Right ventricle myocardium inferior (tissue), 1 donor: ENCODE measurements at regions not wholly inside any gene's neighbourhood (a gene's known extent, or its start where the extent isn't known, plus 50 kb on each side); places are given as distances from the start of the nearest gene placed in this dataset.

ENCODE experiments used
- ATAC-seq: fragments of 200-7000 bp; cut with Tn5 transposase; one replicate; pipeline ENCODE4 v1.9.1; 2020; ENCODE audit warnings: mild to moderate bottlenecking, moderate library complexity
- DNase-seq: peaks from one replicate; pipeline ENCODE4 v3.0.0; 2021; ENCODE audit errors: missing footprints
- intact Hi-C: fragments of 100-400 bp; cut with DNase I; formaldehyde crosslinking; loops from one replicate; pipeline ENCODE4 v1.11.0; 2022
- donor health status: DM: no; HTN: yes; CAD: no; lungs with severe emphysema.

GRCh38 chr9:134487066-134487710, 154.4 kb upstream of the COL5A1 start:
- intact Hi-C loops = no loop called here
- no peak for ATAC-seq
- peak; percentile 28 for DNase-seq

DNA sequence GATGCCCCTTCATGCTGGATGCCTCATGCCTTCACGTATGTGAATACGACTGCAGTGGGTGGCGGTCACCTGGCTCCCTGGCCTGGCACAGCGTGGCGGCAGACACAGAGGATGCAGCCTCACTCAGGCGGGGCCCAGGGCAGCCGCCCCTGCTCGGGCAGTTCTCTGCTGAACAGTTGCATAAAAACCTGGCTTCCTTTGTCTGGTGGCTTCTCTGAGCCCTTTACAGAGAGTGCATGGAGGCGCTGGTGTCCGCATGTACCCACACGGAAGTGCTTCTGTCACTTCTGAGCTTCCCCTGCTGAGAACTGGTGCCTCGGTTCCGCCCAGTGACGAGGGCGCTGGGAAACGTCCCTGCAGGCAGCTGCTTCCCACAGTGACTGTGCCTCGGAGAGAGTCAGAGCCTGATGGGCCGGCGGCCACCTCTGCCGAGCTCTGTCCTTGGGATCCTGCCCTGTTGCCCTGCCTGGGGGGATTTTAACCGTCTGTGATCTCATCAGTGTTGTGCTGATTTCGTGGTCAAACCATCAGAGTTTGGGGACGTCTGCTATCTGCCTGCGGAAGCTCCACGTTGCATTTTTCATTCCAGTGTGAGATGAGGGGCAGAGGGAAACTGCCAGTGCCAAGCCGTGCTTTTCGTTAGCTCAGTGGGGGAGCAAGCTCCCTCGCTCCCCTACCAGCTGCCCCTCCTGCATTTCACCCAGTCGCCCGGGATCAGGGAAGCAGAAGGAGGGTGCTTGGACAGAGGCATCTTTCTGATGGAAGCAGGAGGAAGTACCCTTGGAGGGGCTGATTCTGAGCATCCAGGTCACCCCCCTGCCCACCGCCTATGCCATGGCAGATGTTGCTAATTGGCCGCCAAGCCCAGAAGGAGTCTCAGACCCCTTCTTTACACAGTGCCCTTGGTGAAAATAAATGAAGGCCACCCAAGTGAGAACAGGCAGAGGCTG, 153.0 kb upstream of the COL5A1 start:
- peak; percentile 56 for ATAC-seq

GRCh38 chr9:134489621-134490408, 151.8 kb upstream of the COL5A1 start:
- ATAC-seq (no peak), DNase-seq (no peak)
- intact Hi-C loops = no loop called here

More for the DNA sequence above, 153.0 kb upstream of the COL5A1 start:
- intact Hi-C loops = no loop called here
- DNase-seq = peak; percentile 78

- DNase-seq = no peak
- intact Hi-C loops = no loop called here
- no peak for ATAC-seq
Observed at GRCh38 chr9:134490446-134490845, 151.2 kb upstream of the COL5A1 start.

- DNase-seq (peak; percentile 47), ATAC-seq (no peak)
- intact Hi-C loops = no loop called here
Observed at GRCh38 chr9:134491196-134491835, 150.3 kb upstream of the COL5A1 start.

GRCh38 chr9:134491856-134492255, 149.7 kb upstream of the COL5A1 start:
- ATAC-seq (no peak), DNase-seq (peak; percentile 30)
- intact Hi-C loops = no loop called here

DNA sequence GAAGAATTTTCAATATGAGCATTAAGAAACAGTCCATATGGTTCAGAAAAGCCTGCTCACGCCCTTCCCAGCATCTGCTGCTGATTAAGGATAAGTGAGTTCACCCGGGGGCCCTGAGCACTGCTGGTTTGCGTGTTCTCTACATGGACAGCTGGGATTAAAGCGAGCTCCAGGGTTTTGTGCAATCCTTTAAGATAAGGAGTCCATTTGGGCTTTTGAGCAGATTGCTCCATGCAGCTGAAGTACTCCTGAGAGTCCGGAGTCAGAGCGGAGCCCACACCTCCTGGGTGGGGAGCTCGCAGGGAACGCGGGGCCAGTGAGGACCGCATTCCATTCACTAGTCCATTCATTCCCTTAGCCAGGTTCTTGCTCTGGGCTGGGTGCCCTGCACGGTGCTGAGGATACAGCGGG, 149.3 kb upstream of the COL5A1 start:
- intact Hi-C loops = no loop called here
- ATAC-seq (peak; percentile 87), DNase-seq (peak; percentile 80)

DNA sequence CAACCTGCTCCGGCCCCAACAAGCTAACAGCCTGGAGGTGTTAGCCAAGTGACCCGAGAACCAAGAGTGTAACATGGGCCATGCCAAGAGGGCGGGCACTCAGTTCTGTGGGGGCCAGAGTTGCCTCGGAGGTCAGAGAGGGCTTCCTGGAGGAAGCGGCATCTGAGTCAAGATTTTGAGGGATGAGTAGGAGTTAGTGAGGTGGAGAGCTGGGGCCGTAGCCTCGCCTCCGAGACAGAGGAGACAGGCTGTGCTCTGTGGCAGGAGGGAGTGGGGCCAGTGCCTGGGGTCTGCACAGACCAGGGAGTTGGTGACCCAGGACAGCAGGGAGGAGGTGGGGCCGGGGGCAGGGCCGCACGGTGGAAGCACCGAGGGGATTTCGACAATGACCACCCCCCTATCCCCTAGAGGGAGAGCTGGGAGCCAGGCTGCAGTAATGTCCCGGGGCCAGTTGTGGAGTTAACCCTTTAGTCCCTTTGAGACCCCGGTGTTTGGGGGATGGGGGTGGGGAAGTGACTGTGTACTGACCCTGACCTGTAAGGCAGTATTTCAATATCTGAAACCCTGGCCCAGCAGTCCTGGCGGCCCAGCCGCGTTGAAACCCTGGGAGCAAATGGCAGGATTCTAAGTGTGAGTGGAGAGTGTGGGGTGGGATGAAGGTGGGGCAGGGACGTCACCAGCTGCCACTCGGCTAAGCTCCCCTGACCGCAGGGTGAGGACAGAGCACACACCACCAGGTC, 148.7 kb upstream of the COL5A1 start:
- peak; percentile 51 for DNase-seq
- no peak for ATAC-seq
- intact Hi-C loops = no loop called here

DNA sequence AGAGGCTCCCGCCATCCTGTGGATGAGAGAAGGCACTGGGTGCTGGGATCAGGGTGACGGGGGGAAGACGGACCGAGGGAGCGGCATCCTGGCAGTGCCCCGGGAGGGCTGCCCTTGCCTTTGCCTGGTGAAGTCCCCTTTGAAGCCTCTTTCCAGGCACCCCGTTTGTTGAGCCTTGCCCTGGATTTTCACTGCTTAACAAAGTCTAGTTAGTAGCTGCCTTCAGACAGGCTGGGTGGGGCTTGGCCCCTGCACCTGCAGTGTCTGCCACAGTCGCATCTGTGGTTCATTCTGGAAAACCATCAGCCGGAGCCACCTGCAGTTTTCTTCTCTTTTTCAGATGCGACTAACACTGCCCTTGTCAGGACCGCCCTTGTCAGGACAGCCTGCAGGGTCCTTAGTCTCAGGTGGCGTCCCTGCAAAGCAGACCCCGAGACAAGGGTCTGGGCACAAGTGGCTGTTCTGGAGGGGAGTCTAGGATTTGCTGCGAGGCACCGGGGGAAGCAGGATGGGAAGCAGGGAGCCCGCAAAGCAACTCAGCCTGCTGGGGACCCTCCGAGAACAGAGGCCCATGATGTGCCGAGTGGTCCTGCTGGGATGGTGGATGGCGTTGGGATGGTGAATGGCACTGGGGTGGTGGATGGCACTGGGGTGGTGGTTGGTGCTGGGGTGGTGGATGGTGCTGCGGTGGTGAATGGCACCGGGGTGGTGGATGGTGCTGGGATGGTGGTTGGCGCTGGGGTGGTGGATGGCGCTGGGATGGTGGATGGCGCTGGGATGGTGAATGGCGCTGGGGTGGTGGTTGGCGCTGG, 147.9 kb upstream of the COL5A1 start:
- DNase-seq (peak; percentile 32), ATAC-seq (no peak)
- intact Hi-C loops = no loop called here

- ATAC-seq (no peak), DNase-seq (no peak)
- intact Hi-C loops = no loop called here
Observed at GRCh38 chr9:134494273-134494815, 147.3 kb upstream of the COL5A1 start.

DNA sequence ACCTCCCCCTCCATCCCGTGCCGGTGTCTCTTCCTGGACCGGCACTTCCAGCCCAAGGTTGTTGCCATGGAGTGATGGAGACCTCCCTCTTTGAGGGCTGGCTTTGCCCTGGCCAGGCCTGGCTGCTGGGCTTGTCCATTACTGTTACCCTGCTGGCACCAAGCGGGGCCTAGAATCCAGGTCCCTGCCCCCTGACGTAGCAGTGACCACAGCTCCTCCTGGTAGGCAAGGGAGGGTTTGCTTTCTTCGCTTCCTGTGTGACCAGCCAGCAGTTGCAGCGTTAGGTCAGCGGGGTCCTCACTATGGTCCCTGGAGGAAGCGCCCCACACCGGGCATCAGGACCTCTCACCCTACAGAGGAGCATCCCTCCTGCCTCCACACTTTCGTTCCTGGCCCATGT, 146.7 kb upstream of the COL5A1 start:
- no peak for ATAC-seq
- intact Hi-C loops = no loop called here
- peak; percentile 41 for DNase-seq

DNA sequence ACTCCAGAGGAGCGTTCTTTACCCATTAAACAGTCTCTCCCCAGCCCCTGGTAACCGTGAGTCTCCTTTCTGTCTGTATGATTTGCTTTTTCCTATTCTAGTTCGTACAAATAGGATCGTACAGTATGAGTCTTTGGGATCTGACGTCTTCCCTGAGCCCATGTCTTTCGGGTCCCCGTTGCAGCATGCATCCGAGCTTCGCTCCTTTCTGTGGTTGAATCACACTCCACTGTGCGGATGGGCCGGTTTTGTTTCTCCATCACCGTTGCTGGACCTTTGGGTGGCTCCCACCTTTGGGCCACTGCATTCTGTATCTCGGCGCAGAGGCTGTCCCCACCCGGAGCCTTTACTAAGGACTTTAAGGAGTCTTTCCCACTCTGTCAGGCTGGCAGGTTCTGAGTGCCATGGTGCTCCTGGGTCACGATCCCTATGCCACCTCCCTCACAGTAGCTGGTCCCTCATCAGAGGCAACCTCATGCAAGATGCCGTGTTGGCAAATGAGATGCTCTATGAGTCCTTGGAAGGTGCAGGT, 145.7 kb upstream of the COL5A1 start:
- peak; percentile 50 for DNase-seq
- intact Hi-C loops = no loop called here
- ATAC-seq = no peak

DNA sequence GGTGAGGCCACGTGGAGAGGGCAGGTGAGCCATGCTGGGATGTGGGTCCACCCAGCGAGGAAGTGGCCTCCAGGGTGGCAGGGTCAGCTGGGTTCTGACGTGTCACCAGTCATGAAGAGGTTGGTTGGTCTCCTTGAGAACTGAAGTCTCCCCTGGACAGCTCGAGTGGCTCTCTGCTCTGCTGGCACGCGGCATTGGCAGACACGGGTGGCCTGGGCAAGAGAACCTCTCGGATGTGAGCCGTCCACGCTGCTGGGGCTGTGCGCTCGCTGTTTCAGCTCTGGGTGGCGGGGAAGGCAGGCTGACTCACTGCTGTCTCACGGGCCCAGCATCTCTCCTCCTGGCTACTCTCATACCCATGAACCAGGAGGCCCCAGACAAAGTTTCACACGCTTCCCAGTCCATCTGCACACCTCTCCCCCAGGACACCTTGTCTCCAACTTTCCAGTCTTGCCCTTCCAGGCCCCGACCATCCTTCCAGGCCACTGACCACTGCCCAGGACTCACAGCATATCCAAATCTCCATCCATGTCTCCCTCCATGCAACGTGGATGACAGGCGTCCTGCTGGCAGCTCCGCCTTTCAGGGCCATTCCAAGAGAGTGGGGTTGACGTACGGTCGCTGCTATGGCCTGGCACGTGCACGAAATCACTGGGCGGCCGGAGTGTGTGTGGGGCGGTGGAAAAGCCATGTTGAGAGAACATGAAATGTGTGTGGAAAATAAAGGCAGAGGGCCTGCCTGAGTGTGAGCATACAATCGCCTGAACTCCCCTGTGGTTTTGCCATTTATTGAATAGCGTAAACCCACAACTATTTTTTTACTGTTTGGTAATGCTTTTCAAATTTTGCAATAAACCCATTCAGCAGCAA, 145.0 kb upstream of the COL5A1 start:
- DNase-seq (peak; percentile 66), ATAC-seq (no peak)
- intact Hi-C loops = no loop called here

DNA sequence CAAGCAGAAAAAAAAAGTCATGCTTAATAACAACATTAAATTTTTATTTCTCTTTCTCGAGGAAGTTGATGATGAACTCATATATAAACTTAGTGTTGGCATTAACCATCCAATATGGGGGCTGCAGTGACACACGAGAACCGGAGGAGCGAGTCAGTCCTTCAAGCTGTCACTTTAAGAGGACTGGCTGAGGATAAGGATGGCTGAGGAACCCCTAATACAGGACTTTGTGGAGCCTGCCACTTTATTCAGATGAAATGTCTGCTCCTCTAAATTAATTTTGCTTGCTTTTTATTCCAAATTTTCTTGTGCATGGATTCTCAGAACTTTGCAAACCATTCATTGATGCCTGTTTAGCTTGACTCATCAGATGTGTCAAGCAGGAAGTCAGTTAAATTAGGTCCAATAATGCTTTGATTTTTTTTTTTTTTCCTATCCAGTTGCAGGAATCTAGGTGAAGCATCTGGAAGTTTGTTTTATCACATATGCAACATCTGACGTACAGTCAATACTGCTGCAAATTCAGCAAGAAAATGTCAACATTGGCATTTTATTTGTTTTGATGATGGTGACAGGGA, 144.2 kb upstream of the COL5A1 start:
- intact Hi-C loops = no loop called here
- ATAC-seq = no peak
- DNase-seq = no peak

DNA sequence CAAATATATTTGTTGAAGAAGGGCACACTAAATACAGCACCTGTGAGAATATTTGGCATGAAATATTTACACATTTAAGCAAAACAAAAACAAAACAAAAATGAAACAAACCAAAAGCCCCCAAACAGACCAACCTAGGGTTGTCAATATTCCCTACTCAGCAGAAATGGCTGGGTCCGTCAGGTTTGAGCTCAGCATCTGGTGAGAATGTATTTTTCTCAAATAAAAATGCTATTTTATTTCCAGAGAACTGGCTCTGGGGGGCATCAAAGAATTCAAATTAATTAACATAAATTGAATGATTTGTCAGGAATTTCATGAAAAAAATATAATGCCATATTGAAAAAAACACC, 142.8 kb upstream of the COL5A1 start:
- DNase-seq (no peak), ATAC-seq (no peak)
- intact Hi-C loops = no loop called here
